NOMO-1 (cell line): ENCODE measurements at regions not wholly inside any gene's neighbourhood (a gene's known extent, or its start where the extent isn't known, plus 50 kb on each side); places are given as distances from the start of the nearest gene placed in this dataset.
A peak's percentile ranks its signal among the peaks of the same experiment; 100 is the strongest.
"Not testable (repeated sequence)": the region's sequence is repeated elsewhere in the genome, so short reads cannot be mapped to it uniquely, and the experiment has no call there.

Experiments
- DNase-seq, 2 experiments: peaks; one replicate each; lab custom pipeline; 2025; ENCODE audit not compliant: unreplicated experiment in 2 of 2; lab: John Stamatoyannopoulos, UW

GRCh38 chr7:24049296-24049695 is 234.7 kb upstream of the NPY start:
- DNase-seq: no peak

- no peak for DNase-seq
Observed at GRCh38 chr7:24050991-24051560, 232.9 kb upstream of the NPY start.

- no peak for DNase-seq
Observed at GRCh38 chr7:24051651-24052050, 232.3 kb upstream of the NPY start.

- DNase-seq: peak; percentile 68 to 74
Observed at GRCh38 chr7:24052572-24053260, 231.3 kb upstream of the NPY start.

- no peak for DNase-seq
Observed at GRCh38 chr7:24054236-24054635, 229.8 kb upstream of the NPY start.

- no peak for DNase-seq
Observed at GRCh38 chr7:24057243-24057642, 226.7 kb upstream of the NPY start.

- no peak for DNase-seq
Observed at GRCh38 chr7:24058953-24059352, 225.0 kb upstream of the NPY start.

- DNase-seq: no peak
Observed at GRCh38 chr7:24059775-24060174, 224.2 kb upstream of the NPY start.

GRCh38 chr7:24063721-24064120 is 220.3 kb upstream of the NPY start:
- DNase-seq: no peak

- DNase-seq: no peak
Observed at GRCh38 chr7:24069751-24070150, 214.2 kb upstream of the NPY start.

- no peak for DNase-seq
Observed at GRCh38 chr7:24073651-24074420, 210.2 kb upstream of the NPY start.

GRCh38 chr7:24075426-24075810 is 208.6 kb upstream of the NPY start:
- no peak for DNase-seq

GRCh38 chr7:24082826-24083225 is 201.2 kb upstream of the NPY start:
- DNase-seq: no peak

- DNase-seq: no peak
Observed at GRCh38 chr7:24102988-24103387, 181.0 kb upstream of the NPY start.

GRCh38 chr7:24108906-24109376 is 175.0 kb upstream of the NPY start:
- no peak for DNase-seq

GRCh38 chr7:24110056-24110455 is 173.9 kb upstream of the NPY start:
- no peak for DNase-seq

- no peak for DNase-seq
Observed at GRCh38 chr7:24113506-24113905, 170.5 kb upstream of the NPY start.

GRCh38 chr7:24115661-24116060 is 168.3 kb upstream of the NPY start:
- DNase-seq: no peak

GRCh38 chr7:24117903-24118499 is 166.0 kb upstream of the NPY start:
- DNase-seq: not testable (repeated sequence)

GRCh38 chr7:24119852-24120251 is 164.1 kb upstream of the NPY start:
- DNase-seq: no peak

- DNase-seq: no peak
Observed at GRCh38 chr7:24123076-24123475, 160.9 kb upstream of the NPY start.

- DNase-seq: no peak
Observed at GRCh38 chr7:24125765-24126164, 158.2 kb upstream of the NPY start.
